GM19455 (cell line): ENCODE measurements at regions not wholly inside any gene's neighbourhood (a gene's known extent, or its start where the extent isn't known, plus 50 kb on each side); places are given as distances from the start of the nearest gene placed in this dataset.

Experiments
- ATAC-seq: cut with Tn5 transposase; IDR thresholded peaks from one replicate; pipeline ENCODE4 v1.9.1; 2021; ENCODE audit not compliant: unreplicated experiment

- no peak for ATAC-seq
Observed at GRCh38 chr6:113120582-113121285, 736.4 kb upstream of the MARCKS start.

DNA sequence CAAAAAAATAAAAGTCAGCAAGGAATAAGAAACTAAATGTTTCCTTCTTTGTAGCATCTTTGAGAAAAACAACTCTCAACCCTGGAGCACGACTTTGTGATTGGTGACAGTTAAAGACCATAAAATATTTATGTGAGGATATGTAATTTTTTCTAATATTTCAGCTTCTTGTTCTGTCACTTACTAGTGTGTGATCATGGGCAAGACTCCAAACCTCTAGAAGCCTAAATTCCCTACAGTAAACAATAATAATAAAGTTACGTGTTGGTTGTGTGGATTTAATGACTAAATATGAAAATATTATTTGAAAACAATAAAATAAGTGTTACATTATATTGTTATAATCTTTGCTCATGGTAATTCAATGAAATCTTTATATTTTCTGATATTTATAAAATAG is 735.6 kb upstream of the MARCKS start:
- no peak for ATAC-seq

DNA sequence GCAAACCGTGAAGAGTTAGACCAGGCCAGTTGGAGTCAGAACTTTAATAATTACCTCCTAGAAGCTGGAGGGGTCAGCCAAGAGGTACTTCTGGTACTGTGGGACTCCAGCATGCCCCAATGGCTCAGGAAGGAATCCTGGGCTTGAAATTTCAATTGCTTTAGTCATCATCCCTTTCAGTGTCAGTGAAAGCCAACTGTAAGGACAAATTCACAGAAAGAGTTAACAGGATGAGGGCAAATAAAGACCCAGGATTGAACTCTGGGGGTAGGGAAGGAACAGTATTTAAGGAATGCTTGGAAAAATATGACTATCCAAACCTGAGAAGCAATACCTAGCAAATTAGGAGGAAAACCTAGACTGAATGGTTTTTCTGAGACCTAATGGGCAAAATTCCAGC is 735.1 kb upstream of the MARCKS start:
- no peak for ATAC-seq

DNA sequence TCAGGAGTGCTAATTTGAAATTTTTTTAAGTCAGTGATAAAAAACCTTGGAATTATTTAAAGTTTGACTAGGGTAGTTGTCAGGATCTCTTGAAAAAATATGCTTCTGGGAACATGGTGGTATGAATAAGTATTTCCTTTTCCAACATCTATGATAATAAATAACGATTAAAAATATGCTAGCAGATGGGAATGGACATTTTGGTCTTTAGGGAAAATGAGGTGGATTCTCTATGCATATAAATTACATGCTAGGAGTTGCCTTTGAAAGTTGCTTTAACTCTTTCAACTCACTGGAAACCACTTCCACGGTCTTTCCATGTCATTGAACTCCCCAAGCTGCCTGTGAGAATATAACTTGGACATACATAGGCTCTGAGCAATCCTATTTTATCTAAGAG is 731.5 kb upstream of the MARCKS start:
- ATAC-seq, result no peak

GRCh38 chr6:113127786-113128419 is 729.2 kb upstream of the MARCKS start:
- ATAC-seq, result no peak

DNA sequence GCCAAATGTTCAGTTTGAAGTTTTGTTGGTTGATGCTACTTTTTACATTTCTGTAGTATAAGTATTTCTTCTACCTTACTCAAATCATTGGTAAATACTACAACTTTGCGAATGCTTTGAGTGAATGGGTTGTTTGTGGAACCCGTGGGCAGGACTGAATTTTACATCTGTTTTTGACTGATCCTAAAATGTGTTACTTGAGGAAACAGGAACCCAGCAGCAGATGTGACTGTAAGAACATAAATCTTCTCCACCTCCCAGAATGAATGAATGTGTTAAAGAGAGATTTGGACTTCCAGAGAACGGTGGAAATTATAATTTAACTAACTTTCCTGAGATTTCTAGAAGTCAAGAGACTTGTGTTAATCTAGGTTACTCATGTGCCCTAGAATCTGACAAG is 728.5 kb upstream of the MARCKS start:
- no peak for ATAC-seq

GRCh38 chr6:113129991-113130390 is 727.2 kb upstream of the MARCKS start:
- ATAC-seq, result no peak

DNA sequence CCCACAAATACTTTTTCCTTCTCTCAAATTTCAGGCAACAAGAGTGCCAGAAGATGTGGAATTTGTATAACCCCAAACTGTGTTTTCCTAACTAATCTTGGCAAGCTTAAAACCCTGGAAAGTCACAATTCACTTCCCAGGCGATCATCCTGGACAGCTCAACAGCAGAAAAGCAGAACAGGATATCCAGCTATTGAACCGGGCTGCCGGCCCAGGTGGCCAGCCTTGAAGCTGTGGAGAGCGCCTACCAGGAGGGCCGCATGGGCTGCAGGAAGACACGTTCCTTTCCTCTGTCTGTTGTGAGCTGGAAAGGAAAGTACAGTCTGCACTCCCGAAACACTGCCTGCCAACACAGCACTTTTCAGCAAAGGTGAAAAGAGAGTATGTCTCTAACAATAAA is 719.7 kb upstream of the MARCKS start:
- ATAC-seq, result no peak

DNA sequence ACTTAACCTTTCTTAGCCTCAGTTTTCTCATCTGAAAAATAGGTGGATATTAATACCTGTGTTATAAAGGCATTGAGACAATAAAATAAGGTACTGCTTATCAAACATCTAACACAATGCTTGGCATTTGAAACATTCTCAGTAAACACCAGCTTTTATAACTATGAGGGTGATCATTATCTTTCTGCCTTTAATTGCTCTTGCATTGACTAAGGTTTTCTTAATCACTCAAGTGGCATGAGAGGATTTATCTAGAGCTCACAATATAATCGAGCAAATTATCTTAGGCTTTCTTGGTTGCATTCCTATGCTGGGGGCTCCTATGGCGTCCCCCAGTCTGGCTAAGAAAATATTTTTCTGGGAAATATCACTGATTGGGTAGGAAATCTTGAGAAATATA is 716.4 kb upstream of the MARCKS start:
- no peak for ATAC-seq

DNA sequence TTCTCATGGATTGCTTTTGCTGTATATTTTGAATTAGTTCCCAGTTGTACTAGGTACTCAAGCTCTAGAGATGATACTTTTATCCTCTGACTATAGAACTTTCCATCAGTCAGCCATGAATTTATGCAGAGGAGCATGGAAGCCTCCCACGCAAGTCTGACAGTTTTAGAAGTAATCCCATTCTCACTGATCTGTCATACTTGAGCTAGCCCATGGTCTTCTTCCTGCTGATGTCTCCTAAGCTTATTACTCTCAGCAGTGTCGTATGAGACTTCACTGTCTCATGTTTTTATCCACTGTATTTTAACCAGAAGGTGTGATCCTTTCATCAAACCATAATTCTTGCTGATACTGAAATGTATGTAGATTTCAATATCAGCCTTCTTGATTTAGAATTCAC is 715.2 kb upstream of the MARCKS start:
- no peak for ATAC-seq

- ATAC-seq, result no peak
Observed at GRCh38 chr6:113142671-113143174, 714.4 kb upstream of the MARCKS start.

DNA sequence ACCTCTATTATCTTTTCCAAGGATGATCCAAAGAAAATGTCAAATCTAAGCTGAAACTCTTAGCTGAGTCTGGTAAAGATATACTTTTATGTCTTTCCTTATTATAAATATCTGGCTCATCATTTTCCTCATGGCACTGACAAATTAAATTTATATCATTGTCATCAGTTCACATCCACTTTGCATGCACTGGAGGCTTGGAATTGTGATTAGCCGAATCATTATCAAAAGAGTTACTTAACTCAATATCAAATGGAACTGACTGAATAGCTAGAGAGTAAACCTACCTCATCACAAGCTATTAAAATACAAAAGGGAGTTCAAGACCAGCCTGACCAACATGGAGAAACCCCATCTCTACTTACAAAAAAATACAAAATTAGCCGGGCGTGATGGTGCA is 713.9 kb upstream of the MARCKS start:
- ATAC-seq, result no peak

DNA sequence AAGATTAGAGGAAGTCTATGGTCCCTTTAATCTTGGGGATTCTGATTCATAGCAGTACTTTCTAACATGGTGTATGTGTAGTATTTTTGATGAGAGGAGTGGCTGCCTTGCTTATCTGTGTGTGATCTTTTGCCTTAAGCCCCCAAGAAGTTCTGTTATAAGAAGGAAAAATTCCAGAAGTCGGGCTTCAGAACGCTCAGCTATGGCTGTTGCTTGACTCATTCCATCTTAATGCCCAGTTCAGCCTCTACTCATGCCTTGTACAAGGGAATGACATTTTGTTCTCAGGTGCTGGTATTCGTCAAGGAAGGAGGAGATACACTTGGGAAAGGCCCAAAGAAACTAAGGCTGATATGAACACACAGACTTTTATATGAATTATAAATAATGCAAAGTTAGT is 713.0 kb upstream of the MARCKS start:
- ATAC-seq, result no peak

- ATAC-seq, result no peak
Observed at GRCh38 chr6:113146878-113147277, 710.3 kb upstream of the MARCKS start.

- ATAC-seq, result no peak
Observed at GRCh38 chr6:113147544-113147943, 709.6 kb upstream of the MARCKS start.

DNA sequence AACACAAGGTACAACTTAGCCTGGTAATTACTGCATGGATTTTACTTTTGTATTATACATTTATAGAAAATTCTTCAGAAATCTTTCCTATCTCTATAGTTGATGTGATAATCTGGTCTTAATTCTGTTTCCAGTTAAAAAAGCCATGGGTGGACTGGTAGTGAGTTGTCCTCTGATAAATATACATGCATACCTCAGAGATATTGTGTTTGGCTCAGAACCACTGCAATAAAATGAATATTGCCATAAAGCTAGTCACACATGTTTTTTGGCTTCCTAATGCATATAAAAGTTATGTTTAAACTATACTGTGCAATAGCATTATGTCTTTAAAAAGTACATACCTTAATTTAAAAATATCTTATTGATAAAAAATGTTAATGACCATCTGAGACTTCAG is 708.6 kb upstream of the MARCKS start:
- ATAC-seq, result no peak

DNA sequence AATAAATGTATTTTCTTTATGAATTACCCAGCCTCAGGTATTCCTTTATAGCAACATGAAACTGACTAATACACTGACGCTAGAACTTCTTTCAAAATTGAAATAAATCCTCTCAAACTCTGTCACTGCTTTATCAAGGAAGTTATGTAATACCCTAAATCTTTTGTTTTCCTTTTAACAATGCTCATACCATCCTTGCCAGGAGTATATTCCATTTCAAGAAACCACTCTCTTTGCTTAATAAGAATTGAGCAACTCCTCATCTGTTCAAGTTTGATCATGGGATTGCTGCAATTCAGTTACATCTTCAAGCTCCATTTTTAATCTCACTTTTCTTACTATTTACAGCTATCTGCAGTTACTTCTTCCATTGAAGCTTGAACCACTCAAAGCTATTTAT is 707.6 kb upstream of the MARCKS start:
- no peak for ATAC-seq

DNA sequence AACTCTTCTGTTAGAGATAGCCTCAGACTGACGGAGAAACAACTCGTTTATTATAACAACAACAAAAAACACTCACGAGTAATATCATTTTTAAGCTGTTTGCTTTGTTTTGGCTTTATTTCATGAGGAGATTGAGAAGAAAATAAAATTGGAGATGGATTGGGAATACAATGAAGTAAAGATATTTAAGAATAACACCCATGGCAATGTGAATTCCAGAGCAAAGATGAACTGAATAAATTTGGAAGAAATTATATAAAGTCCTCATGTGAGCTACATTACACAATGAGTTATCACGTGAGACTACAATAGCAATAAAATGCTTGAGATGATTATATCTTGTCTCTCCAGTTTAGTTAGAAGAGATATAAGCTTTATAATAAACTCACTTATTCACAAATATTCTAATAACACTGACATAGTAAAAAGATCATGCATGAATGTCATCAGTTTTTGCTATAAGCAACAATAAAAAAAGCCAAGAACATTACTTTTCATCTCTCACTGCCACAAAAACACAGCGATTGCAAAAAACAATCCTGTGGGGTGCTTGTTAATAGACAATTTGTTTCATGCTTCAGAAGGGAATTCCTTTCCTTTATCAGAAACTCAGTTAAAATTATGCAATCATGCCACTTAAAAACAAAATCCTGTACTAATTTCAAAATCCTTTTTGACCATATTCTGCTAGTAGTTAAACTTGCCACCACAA is 696.7 kb upstream of the MARCKS start:
- ATAC-seq, result no peak

DNA sequence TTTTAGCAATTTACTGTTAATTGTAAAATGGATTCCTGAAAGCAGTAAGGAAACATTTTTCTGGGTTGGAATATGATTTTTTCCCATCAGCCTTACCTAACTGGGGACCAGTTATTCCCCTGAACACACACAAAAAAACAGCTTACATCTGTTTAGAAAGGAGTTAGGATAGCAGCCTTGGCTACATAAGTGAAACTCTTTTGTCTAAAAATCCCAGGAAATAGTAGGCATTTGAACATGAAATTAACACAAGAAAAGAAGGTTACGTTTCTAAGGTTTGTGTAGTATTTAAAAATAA is 696.2 kb upstream of the MARCKS start:
- ATAC-seq, result no peak

- ATAC-seq, result no peak
Observed at GRCh38 chr6:113162739-113163138, 694.4 kb upstream of the MARCKS start.

DNA sequence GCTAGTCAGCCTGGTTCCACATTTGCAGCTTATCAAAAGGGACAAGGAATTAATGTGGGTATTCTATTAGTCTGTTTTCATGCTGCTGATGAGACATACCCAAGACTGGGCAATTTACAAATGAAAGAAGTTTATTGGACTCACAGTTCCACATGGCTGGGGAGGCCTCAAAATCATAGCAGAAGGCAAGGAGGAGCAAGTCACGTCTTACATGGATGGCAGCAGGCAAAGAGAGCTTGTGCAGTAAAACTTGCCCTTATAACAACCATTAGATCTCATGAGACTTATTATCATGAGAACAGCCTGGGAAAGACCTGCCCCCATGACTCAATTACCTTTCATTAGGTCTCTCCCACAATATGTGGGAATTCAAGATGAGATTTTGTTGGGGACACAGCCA is 689.1 kb upstream of the MARCKS start:
- no peak for ATAC-seq

GRCh38 chr6:113169484-113169883 is 687.7 kb upstream of the MARCKS start:
- ATAC-seq, result no peak
